GM12891 (cell line): ENCODE measurements at regions not wholly inside any gene's neighbourhood (a gene's known extent, or its start where the extent isn't known, plus 50 kb on each side); places are given as distances from the start of the nearest gene placed in this dataset.

Experiments
- POLR2A ChIP-seq: IDR thresholded peaks from 2 replicates; pipeline ENCODE4 v1.6.1; 2011; ENCODE audit warnings: low read depth, low read length, control low read depth
- POLR2AphosphoS5 ChIP-seq: IDR thresholded peaks from 2 replicates; pipeline ENCODE4 v1.6.1; 2011; ENCODE audit warnings: low read depth, low read length, control low read depth
- POU2F2 ChIP-seq: IDR thresholded peaks from 2 replicates; pipeline ENCODE4 v1.6.1; 2011; ENCODE audit warnings: low read depth, mild to moderate bottlenecking, control low read depth, low read length, moderate library complexity
- SPI1 ChIP-seq: IDR thresholded peaks from 2 replicates; pipeline ENCODE4 v1.6.1; 2011; ENCODE audit warnings: low read depth, low read length, control low read depth
- TAF1 ChIP-seq: IDR thresholded peaks from 2 replicates; pipeline ENCODE4 v1.6.1; 2011; ENCODE audit warnings: low read depth, low read length, control low read depth

- TF ChIP-seq POLR2AphosphoS5 = no peak
- no peak for TF ChIP-seq POLR2A
- no peak for TF ChIP-seq TAF1
- no peak for TF ChIP-seq SPI1
- no peak for TF ChIP-seq POU2F2
Measured at GRCh38 chr10:2731940-2732339, 335.4 kb upstream of the PFKP start.
